GM12873 (cell line): ENCODE measurements at regions not wholly inside any gene's neighbourhood (a gene's known extent, or its start where the extent isn't known, plus 50 kb on each side); places are given as distances from the start of the nearest gene placed in this dataset.

Experiments used
- TF ChIP-seq, protein P1 (sequence below): IDR thresholded peaks from 2 replicates; pipeline ENCODE4 v1.5.1; 2012; ENCODE audit warnings: low read depth, mild to moderate bottlenecking, moderate library complexity, low read length, control low read depth; ENCODE audit not compliant: insufficient read depth; ENCODE audit errors: missing control alignments

DNA sequence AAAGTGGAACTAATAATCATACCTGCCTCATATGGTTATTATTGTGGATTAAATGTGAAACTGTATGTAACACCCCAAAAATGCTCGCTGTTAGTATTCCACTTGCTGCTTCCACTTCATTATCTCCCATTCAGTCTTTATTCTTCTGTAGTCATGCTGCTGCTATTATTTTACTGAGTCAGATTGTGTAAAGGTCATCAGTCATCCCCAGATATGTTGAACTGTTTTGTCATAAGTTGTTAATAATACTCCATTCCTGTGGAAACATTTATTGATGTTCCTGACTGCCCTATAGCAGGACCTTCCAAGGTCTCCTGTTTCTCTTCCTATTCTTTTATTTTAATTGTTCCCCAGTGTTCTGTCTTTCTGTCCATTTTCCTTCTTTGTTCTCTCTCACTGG, 1148.3 kb downstream of the EPHA7 start:
- TF ChIP-seq, protein P1, sequence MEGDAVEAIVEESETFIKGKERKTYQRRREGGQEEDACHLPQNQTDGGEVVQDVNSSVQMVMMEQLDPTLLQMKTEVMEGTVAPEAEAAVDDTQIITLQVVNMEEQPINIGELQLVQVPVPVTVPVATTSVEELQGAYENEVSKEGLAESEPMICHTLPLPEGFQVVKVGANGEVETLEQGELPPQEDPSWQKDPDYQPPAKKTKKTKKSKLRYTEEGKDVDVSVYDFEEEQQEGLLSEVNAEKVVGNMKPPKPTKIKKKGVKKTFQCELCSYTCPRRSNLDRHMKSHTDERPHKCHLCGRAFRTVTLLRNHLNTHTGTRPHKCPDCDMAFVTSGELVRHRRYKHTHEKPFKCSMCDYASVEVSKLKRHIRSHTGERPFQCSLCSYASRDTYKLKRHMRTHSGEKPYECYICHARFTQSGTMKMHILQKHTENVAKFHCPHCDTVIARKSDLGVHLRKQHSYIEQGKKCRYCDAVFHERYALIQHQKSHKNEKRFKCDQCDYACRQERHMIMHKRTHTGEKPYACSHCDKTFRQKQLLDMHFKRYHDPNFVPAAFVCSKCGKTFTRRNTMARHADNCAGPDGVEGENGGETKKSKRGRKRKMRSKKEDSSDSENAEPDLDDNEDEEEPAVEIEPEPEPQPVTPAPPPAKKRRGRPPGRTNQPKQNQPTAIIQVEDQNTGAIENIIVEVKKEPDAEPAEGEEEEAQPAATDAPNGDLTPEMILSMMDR: no peak

DNA sequence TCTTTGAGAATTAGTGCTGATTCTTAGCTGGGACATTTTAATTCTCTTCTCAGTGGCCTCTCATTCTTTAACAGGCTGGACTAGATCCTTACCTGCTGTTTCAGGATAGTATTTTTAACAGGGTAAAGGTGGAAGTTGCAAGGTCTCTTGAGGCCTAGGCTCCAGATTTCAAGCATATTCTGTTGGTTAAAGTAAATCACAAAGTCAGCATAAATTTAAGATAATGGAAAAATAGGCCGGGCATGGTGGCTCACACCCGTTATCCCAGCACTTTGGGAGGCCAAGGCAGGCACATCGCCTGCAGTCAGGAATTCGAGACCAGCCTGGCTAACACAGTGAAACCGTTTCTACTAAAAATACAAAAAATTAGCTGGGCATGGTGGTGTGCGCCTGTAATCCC, 1149.0 kb downstream of the EPHA7 start:
- TF ChIP-seq, protein P1: no peak

DNA sequence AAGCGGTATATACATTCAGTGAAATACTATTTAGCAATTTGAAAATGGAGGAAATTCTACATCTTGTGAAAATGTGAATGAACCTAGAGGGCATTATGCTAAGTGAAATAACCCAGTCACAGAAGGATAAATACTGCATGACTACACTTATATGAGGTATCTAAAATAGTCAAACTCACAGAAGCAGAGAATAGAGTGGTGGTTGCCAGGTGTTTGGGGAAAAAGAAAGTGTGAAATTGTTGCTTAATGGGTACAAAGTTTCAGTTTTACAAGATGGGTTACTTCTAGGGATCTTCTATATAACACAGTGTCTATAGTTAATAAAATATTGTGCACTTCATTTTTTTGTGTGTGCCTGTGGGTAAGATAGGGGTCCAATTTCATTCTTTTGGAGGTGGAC, 1152.0 kb downstream of the EPHA7 start:
- TF ChIP-seq, protein P1: no peak

DNA sequence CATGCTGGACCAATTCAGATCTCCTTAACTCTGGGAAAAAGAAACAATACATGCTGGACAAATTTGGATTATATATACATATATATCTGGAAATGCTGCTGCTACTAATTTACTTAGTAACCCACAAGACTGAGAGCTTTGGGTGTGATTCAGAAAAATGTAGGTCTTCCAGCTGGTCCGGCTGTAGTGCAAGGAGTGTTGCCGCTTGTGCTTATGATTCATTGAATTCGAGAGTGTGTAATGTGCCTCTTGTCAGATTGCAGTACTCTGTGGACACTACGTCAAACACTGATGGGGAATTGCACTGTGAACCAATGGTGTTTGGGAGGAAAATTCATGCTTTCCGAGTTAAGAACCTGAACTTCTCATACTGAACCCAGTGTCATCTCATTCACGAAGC, 1155.5 kb downstream of the EPHA7 start:
- TF ChIP-seq, protein P1: no peak

DNA sequence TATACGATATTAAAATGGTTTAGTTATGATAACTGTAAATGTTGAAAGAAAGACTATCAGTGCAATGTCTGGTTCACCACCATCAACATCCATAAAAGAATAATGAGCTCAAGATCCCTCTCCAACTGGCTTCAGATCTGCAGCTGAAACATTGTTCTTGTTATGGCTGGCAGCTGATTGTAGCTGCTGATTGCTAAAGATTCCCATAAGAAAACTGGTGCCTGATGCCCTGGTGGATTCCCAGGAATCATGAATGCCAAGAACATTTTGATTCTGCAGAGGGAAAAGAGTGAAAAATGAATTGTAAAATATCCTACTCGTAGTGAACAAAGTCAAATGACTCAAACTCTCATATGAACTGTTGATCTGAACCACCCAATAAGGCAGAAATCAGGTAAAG, 1160.2 kb downstream of the EPHA7 start:
- TF ChIP-seq, protein P1: no peak

DNA sequence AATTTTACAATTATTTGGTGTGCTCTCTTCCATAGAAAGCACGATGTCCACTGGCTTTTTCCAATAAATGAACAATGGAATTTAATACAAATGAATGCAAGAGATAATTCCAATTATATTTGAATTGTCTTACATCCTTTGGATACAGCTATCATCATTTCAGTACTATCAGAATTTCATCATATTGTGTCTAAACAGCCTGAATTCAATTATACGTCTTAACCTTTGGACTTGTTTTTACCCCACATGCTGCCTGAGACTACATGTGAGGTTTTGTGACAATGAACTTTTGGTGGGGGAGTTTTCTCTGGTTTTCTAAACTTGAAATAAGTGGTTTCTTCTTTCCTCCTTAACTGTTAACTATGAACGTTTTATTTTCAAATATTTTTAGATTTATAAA, 1176.0 kb downstream of the EPHA7 start:
- TF ChIP-seq, protein P1: no peak

DNA sequence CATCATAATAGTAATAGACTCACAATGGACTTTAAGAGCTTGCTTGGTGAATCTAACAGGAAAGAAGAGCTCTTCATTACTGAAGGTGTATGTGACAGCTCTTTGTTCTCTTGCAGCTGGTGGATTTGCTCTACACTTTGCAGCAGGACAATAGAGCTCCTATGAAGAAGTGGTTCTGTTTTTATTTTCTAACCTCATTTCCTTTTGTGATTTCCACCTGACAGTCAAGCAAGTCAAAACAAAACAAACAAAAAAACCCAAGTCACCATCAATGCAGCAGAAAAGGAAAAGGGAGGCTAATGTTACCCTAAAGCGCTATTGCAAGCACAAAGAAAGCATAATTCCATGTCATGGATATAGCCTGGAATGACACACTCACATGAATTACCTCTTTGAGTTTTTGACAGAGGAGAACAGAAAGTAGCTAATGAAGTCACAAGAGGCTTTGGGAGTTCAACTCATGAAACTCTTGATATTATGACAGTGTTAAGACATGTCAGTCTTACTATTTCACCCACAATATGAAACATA, 1188.1 kb downstream of the EPHA7 start:
- TF ChIP-seq, protein P1: no peak
